WERI-Rb-1 (cell line): ENCODE measurements at regions not wholly inside any gene's neighbourhood (a gene's known extent, or its start where the extent isn't known, plus 50 kb on each side); places are given as distances from the start of the nearest gene placed in this dataset.

ENCODE experiments used
- DNase-seq: peaks from one replicate; pipeline ENCODE4 v3.0.0-alpha.2; 2020
- H3K27ac ChIP-seq: fragments of 250-450 bp; sonication (Bioruptor Pico); 2 replicates; pipeline ENCODE4 v1.5.1; 2020; ENCODE audit warnings: mild to moderate bottlenecking, moderate library complexity
- H3K27me3 ChIP-seq: fragments of 250-450 bp; sonication (Bioruptor Pico); 2 replicates; pipeline ENCODE4 v1.5.1; 2021; ENCODE audit warnings: mild to moderate bottlenecking, low read depth, moderate library complexity; ENCODE audit not compliant: insufficient read depth, severe bottlenecking
- H3K36me3 ChIP-seq: fragments of 250-450 bp; sonication (Bioruptor Pico); 2 replicates; pipeline ENCODE4 v1.5.1; 2020; ENCODE audit warnings: mild to moderate bottlenecking, moderate library complexity
- H3K4me3 ChIP-seq: 2 replicates; pipeline ENCODE4 v1.5.1; 2011; ENCODE audit warnings: low read depth, mild to moderate bottlenecking, control low read depth, low read length
- H3K9me3 ChIP-seq: fragments of 250-450 bp; sonication (Bioruptor Pico); 2 replicates; pipeline ENCODE4 v1.5.1; 2021; ENCODE audit warnings: mild to moderate bottlenecking, moderate library complexity; ENCODE audit not compliant: severe bottlenecking
- TF ChIP-seq, protein P1 (sequence below): IDR thresholded peaks from 2 replicates; pipeline ENCODE4 v1.5.1; 2011; ENCODE audit warnings: low read depth, mild to moderate bottlenecking, control low read depth, inconsistent platforms, low read length

DNA sequence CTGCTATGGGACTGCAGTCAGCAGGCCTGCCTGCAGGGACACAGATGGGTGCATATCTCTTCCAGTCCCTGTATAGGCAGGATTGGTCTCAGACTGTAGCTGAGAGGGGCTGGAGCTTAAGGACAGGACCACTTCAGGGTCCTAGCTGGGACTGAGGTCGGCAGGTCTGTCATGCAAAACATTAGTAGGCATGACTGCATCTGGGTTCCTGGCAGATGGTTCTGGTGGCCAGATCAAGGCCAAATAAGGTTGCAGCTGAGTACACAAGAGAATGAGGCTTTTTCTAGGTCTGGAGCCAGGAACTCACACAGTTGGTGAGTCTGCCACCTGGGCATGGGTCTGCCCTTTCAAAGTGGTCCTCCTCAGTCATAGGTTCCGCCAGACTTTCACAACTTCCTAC, 155.8 kb downstream of the TPH2 start:
- TF ChIP-seq, protein P1, sequence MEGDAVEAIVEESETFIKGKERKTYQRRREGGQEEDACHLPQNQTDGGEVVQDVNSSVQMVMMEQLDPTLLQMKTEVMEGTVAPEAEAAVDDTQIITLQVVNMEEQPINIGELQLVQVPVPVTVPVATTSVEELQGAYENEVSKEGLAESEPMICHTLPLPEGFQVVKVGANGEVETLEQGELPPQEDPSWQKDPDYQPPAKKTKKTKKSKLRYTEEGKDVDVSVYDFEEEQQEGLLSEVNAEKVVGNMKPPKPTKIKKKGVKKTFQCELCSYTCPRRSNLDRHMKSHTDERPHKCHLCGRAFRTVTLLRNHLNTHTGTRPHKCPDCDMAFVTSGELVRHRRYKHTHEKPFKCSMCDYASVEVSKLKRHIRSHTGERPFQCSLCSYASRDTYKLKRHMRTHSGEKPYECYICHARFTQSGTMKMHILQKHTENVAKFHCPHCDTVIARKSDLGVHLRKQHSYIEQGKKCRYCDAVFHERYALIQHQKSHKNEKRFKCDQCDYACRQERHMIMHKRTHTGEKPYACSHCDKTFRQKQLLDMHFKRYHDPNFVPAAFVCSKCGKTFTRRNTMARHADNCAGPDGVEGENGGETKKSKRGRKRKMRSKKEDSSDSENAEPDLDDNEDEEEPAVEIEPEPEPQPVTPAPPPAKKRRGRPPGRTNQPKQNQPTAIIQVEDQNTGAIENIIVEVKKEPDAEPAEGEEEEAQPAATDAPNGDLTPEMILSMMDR: no peak
- no peak for DNase-seq
- no peak overlapping the region for H3K4me3 ChIP-seq
- no peaks in the 10 kb centered on the region for H3K36me3 ChIP-seq
- H3K27ac ChIP-seq: no peak overlapping the region
- no peaks in the 10 kb centered on the region for H3K27me3 ChIP-seq
- peaks cover 2% of the 10 kb centered on the region for H3K9me3 ChIP-seq

DNA sequence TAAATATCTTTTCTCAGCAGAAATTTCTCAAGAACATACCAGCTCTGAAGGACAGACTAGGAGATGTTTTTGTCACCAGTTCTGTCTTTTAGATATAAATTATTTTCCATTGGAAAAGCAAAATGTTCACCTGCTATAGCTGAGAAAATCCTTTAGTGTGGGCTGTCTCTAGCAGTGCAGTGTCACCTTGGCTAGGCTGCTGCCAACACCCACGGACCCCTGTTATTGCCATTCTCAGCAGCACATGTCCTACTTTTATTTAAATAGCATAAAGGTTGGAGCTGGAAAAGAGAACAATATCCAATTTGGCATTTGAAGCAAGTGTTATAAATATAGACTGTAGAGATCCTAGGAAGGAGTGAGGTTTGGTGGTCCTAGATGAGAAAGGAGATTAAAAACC, 156.4 kb downstream of the TPH2 start:
- Histone ChIP-seq H3K36me3 (no peaks in the 10 kb centered on the region), H3K9me3 (peaks cover 2% of the 10 kb centered on the region), H3K27ac (no peak overlapping the region), H3K4me3 (no peak overlapping the region), H3K27me3 (no peaks in the 10 kb centered on the region)
- DNase-seq: no peak
- TF ChIP-seq, protein P1: no peak

DNA sequence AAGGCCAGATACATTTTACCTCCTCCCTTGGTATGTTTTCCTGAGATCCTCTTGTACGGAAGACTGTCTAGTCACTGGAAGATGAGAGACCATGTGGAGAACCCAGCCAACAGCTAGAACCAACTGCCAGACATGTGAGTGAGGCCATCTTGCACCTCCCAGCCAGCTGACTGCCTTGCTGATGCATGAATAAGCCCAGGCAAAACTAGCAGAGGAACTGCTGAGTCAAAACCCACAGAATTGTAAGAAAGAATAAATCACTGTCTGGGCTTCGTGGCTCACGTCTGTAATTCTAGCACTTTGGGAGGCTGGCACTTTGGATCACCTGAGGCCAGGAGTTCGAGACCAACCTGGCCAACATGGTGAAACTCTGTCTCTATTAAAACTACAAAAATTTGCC, 160.0 kb downstream of the TPH2 start:
- Histone ChIP-seq H3K4me3 (no peak overlapping the region), H3K27me3 (no peaks in the 10 kb centered on the region), H3K36me3 (no peaks in the 10 kb centered on the region), H3K9me3 (no peaks in the 10 kb centered on the region), H3K27ac (no peak overlapping the region)
- no peak for DNase-seq
- TF ChIP-seq, protein P1: no peak

DNA sequence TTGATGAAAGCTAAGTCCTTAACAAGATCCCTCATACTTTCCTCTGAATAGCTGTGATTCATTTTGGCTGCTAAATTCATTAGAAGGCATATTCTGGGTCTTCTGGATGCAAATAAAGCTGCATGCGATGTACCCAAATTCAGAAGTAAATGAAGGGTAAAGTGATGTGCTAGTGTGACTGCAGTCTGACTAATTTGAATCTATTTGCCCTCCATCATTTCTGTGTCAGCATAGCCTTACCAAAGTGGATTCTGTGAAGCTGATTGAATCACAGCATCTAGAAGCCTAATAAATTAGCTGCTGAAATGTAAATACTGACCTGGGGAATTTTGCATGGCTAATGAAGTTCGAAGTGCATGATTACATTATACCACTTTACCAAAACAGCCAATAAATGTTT, 162.2 kb downstream of the TPH2 start:
- Histone ChIP-seq H3K4me3 (no peak overlapping the region), H3K27me3 (no peaks in the 10 kb centered on the region), H3K36me3 (no peaks in the 10 kb centered on the region), H3K27ac (no peak overlapping the region), H3K9me3 (no peaks in the 10 kb centered on the region)
- no peak for DNase-seq
- TF ChIP-seq, protein P1: no peak

DNA sequence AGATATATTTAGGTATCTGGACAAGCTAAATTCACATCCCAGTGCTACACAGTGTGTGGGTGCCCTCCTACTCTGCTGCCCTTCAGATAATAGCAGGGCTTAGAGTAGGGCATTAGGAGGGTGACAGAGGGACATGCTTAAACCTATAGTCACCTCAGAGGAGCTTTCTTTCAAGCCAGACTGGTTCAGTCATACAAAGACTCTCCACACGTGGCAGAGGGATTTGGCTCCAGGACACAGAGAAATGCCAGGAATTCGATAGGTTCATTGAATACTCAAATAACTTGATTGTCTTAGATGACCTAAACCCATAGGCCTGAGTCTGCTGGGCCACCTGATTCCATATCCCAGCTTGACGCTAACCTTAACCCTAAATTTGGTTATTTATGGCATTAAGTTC, 163.5 kb downstream of the TPH2 start:
- Histone ChIP-seq H3K27ac (no peak overlapping the region), H3K27me3 (no peaks in the 10 kb centered on the region), H3K9me3 (no peaks in the 10 kb centered on the region), H3K4me3 (no peak overlapping the region), H3K36me3 (no peaks in the 10 kb centered on the region)
- TF ChIP-seq, protein P1: no peak
- DNase-seq: peak; percentile 55

DNA sequence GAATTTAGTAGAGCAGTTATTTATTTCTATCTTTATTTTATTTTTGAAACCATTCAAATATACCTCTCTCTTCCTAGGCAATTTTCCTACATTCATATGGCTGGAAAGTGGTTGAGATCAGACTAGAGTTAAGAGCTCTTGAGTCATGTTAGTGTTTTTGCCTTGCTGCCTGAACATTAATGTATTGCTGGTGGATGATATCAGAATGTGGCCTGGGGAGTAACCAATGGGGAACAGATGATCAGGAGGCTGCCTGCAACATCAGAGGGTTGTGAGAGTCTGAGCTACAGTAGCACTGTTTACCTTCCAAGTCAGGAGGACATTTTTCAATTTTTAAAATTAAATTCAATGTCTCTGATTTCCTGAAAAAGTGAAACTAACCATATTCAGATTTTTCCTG, 166.3 kb upstream of the TRHDE start:
- Histone ChIP-seq H3K36me3 (no peaks in the 10 kb centered on the region), H3K27ac (no peak overlapping the region), H3K9me3 (no peaks in the 10 kb centered on the region), H3K4me3 (no peak overlapping the region), H3K27me3 (no peaks in the 10 kb centered on the region)
- DNase-seq: no peak
- TF ChIP-seq, protein P1: no peak
